ENCODE measurements at regions not wholly inside any gene's neighbourhood (a gene's known extent, or its start where the extent isn't known, plus 50 kb on each side); places are given as distances from the start of the nearest gene placed in this dataset.
"Not testable (repeated sequence)": the region's sequence is repeated elsewhere in the genome, so short reads cannot be mapped to it uniquely, and the experiment has no call there.

GRCh38 chr2:241966647-241967466, 97.3 kb downstream of the RTP5 start:
- no peaks in the 10 kb centered on the region for H3K9me3 Mint-ChIP-seq (ENCODE audit: unreplicated experiment)
- no peaks in the 10 kb centered on the region for H3K4me1 ChIP-seq
- no peaks in the 10 kb centered on the region for H3K27me3 Mint-ChIP-seq (ENCODE audit: insufficient read depth, unreplicated experiment)
- CTCF ChIA-PET: no interaction called here
- no peak for TF ChIP-seq CTCF (IDR thresholded peaks at IDR 0.05; ENCODE audit: insufficient read depth in 1 of 2, low read depth in 1 of 2, low read length in 1 of 2, severe bottlenecking in 1 of 2, unreplicated experiment in 1 of 2)
- no peaks in the 10 kb centered on the region for H3K36me3 ChIP-seq (ENCODE audit: control insufficient read depth, insufficient read depth, low read length)
- DNase-seq: no peak
- no peaks in the 10 kb centered on the region for H3K4me1 Mint-ChIP-seq (ENCODE audit: low read depth, unreplicated experiment)
- H3K27ac Mint-ChIP-seq (ENCODE audit: unreplicated experiment): no peak overlapping the region
- H3K27me3 ChIP-seq (replicated peaks; ENCODE audit: control insufficient read depth, insufficient read depth, low read length): no peaks in the 10 kb centered on the region
- no peak overlapping the region for H3K4me3 Mint-ChIP-seq (ENCODE audit: unreplicated experiment)
- POLR2A ChIA-PET: no interaction called here
- H3K36me3 Mint-ChIP-seq (ENCODE audit: insufficient read depth, unreplicated experiment): no peaks in the 10 kb centered on the region
- BruUV-seq (replicated peaks): no TSS peak
- intact Hi-C loops (cut with micrococcal nuclease; ENCODE audit: unreplicated experiment): no loop called here
- no peak overlapping the region for H3K4me3 ChIP-seq (ENCODE audit: low read depth, low read length)
- no peaks in the 10 kb centered on the region for H3K9me3 ChIP-seq

GRCh38 chr2:241967467-241968144, 98.1 kb downstream of the RTP5 start:
- Histone ChIP-seq H3K4me3 (ENCODE audit: low read depth, low read length) (no peak overlapping the region), H3K9me3 (no peaks in the 10 kb centered on the region), H3K36me3 (ENCODE audit: control insufficient read depth, insufficient read depth, low read length) (no peaks in the 10 kb centered on the region), H3K4me1 (no peaks in the 10 kb centered on the region), H3K27me3 (replicated peaks; ENCODE audit: control insufficient read depth, insufficient read depth, low read length) (no peaks in the 10 kb centered on the region)
- H3K36me3 Mint-ChIP-seq (ENCODE audit: insufficient read depth, unreplicated experiment): no peaks in the 10 kb centered on the region
- no peaks in the 10 kb centered on the region for H3K27me3 Mint-ChIP-seq (ENCODE audit: insufficient read depth, unreplicated experiment)
- POLR2A ChIA-PET: no interaction called here
- no peak for DNase-seq
- TF ChIP-seq CTCF (IDR thresholded peaks at IDR 0.05; ENCODE audit: insufficient read depth in 1 of 2, low read depth in 1 of 2, low read length in 1 of 2, severe bottlenecking in 1 of 2, unreplicated experiment in 1 of 2): no peak
- CTCF ChIA-PET: no interaction called here
- no peak overlapping the region for H3K27ac Mint-ChIP-seq (ENCODE audit: unreplicated experiment)
- H3K4me1 Mint-ChIP-seq (ENCODE audit: low read depth, unreplicated experiment): no peaks in the 10 kb centered on the region
- H3K4me3 Mint-ChIP-seq (ENCODE audit: unreplicated experiment): no peak overlapping the region
- no peaks in the 10 kb centered on the region for H3K9me3 Mint-ChIP-seq (ENCODE audit: unreplicated experiment)
- intact Hi-C loops (cut with micrococcal nuclease; ENCODE audit: unreplicated experiment): no loop called here
- no TSS peak for BruUV-seq (replicated peaks)

- H3K4me3 ChIP-seq (ENCODE audit: low read depth, low read length): no peak overlapping the region
- CTCF ChIA-PET: no interaction called here
- intact Hi-C loops (cut with micrococcal nuclease; ENCODE audit: unreplicated experiment): no loop called here
- H3K9me3 ChIP-seq: no peaks in the 10 kb centered on the region
- DNase-seq: no peak
- Mint-ChIP-seq H3K9me3 (ENCODE audit: unreplicated experiment) (no peaks in the 10 kb centered on the region), H3K4me3 (ENCODE audit: unreplicated experiment) (no peak overlapping the region), H3K27me3 (ENCODE audit: insufficient read depth, unreplicated experiment) (no peaks in the 10 kb centered on the region), H3K36me3 (ENCODE audit: insufficient read depth, unreplicated experiment) (no peaks in the 10 kb centered on the region), H3K4me1 (ENCODE audit: low read depth, unreplicated experiment) (no peaks in the 10 kb centered on the region), H3K27ac (ENCODE audit: unreplicated experiment) (no peak overlapping the region)
- H3K4me1 ChIP-seq: no peaks in the 10 kb centered on the region
- no peaks in the 10 kb centered on the region for H3K36me3 ChIP-seq (ENCODE audit: control insufficient read depth, insufficient read depth, low read length)
- POLR2A ChIA-PET: no interaction called here
- TF ChIP-seq CTCF (IDR thresholded peaks at IDR 0.05; ENCODE audit: insufficient read depth in 1 of 2, low read depth in 1 of 2, low read length in 1 of 2, severe bottlenecking in 1 of 2, unreplicated experiment in 1 of 2): no peak
- BruUV-seq (replicated peaks): no TSS peak
- H3K27me3 ChIP-seq (replicated peaks; ENCODE audit: control insufficient read depth, insufficient read depth, low read length): no peaks in the 10 kb centered on the region
Observed at GRCh38 chr2:241968417-241968816, 98.9 kb downstream of the RTP5 start.

- H3K4me3 ChIP-seq (ENCODE audit: low read depth, low read length); H3K9me3 Mint-ChIP-seq (ENCODE audit: unreplicated experiment); BruUV-seq (replicated peaks); H3K4me1 Mint-ChIP-seq (ENCODE audit: low read depth, unreplicated experiment); H3K27me3 ChIP-seq (replicated peaks; ENCODE audit: control insufficient read depth, insufficient read depth, low read length); H3K27me3 Mint-ChIP-seq (ENCODE audit: insufficient read depth, unreplicated experiment); H3K9me3 ChIP-seq; CTCF ChIA-PET; H3K4me1 ChIP-seq; DNase-seq; H3K4me3 Mint-ChIP-seq (ENCODE audit: unreplicated experiment); POLR2A ChIA-PET; H3K27ac Mint-ChIP-seq (ENCODE audit: unreplicated experiment); H3K36me3 Mint-ChIP-seq (ENCODE audit: insufficient read depth, unreplicated experiment); intact Hi-C loops (cut with micrococcal nuclease; ENCODE audit: unreplicated experiment); H3K36me3 ChIP-seq (ENCODE audit: control insufficient read depth, insufficient read depth, low read length): not testable (repeated sequence)
Observed at GRCh38 chr2:241969182-241969581, 99.7 kb downstream of the RTP5 start.
